Keratinocyte (primary cell): ENCODE measurements at regions not wholly inside any gene's neighbourhood (a gene's known extent, or its start where the extent isn't known, plus 50 kb on each side); places are given as distances from the start of the nearest gene placed in this dataset.

Source experiments
- DNase-seq: peaks from one replicate; pipeline ENCODE4 v3.0.0-alpha.2; 2011; ENCODE audit warnings: low read depth, missing footprints, low spot score
- FAIRE-seq: peaks from 2 replicates; lab custom pipeline; 2011; peaks lifted over from hg19 to GRCh38; lab: Jason Lieb, UNC
- H2AFZ ChIP-seq: 2 replicates; pipeline ENCODE4 v1.6.0; 2012; ENCODE audit warnings: low read length, control low read depth, inconsistent platforms; ENCODE audit not compliant: control insufficient read depth
- H3K27ac ChIP-seq: 2 replicates; pipeline ENCODE4 v1.5.1; 2011; ENCODE audit warnings: low read length; ENCODE audit not compliant: control insufficient read depth, insufficient read depth
- H3K27me3 ChIP-seq: 3 replicates; pipeline ENCODE4 v1.6.0; 2011; ENCODE audit warnings: low read length; ENCODE audit not compliant: control insufficient read depth, insufficient read depth; ENCODE audit errors: extremely low read depth
- H3K36me3 ChIP-seq, 2 experiments: 2 replicates in 1 of 2; 3 replicates in 1 of 2; pipeline ENCODE4 v1.5.1; 2011; ENCODE audit warnings: low read length in 2 of 2, mild to moderate bottlenecking in 1 of 2; ENCODE audit not compliant: control insufficient read depth in 2 of 2, insufficient read depth in 2 of 2; ENCODE audit errors: extremely low read depth in 1 of 2
- H3K4me1 ChIP-seq: 3 replicates; pipeline ENCODE4 v1.5.1; 2011; ENCODE audit warnings: low read length; ENCODE audit not compliant: control insufficient read depth, insufficient read depth; ENCODE audit errors: extremely low read depth
- H3K4me2 ChIP-seq: 3 replicates; pipeline ENCODE4 v1.6.0; 2011; ENCODE audit warnings: low read depth, low read length; ENCODE audit not compliant: control insufficient read depth, insufficient read depth; ENCODE audit errors: extremely low read depth
- H3K4me3 ChIP-seq, 3 experiments: fragments of 200-600 bp in 1 of 3; sonication (generic) in 1 of 3; 2 replicates in 2 of 3; 3 replicates in 1 of 3; pipeline ENCODE4 v1.5.1; 2011 to 2016; ENCODE audit warnings: low read length in 3 of 3, mild to moderate bottlenecking in 3 of 3, control low read depth in 2 of 3, inconsistent platforms in 1 of 3, low read depth in 1 of 3, mixed read lengths in 1 of 3, mixed run types in 1 of 3, moderate library complexity in 1 of 3; ENCODE audit not compliant: control insufficient read depth in 2 of 3, insufficient read depth in 2 of 3; ENCODE audit errors: extremely low read depth in 1 of 3
- H3K79me2 ChIP-seq: 2 replicates; pipeline ENCODE4 v1.6.0; 2012; ENCODE audit warnings: low read length; ENCODE audit not compliant: control insufficient read depth, insufficient read depth
- H3K9ac ChIP-seq: 3 replicates; pipeline ENCODE4 v1.6.0; 2011; ENCODE audit warnings: low read length; ENCODE audit not compliant: control insufficient read depth, insufficient read depth; ENCODE audit errors: extremely low read depth
- H3K9me1 ChIP-seq: 3 replicates; pipeline ENCODE4 v1.6.0; 2011; ENCODE audit warnings: low read length; ENCODE audit not compliant: control insufficient read depth, insufficient read depth; ENCODE audit errors: extremely low read depth
- H3K9me3 ChIP-seq: 2 replicates; pipeline ENCODE4 v1.5.1; 2012; ENCODE audit warnings: low read depth, low read length; ENCODE audit not compliant: control insufficient read depth
- H4K20me1 ChIP-seq: 3 replicates; pipeline ENCODE4 v1.6.0; 2011; ENCODE audit warnings: low read length; ENCODE audit not compliant: control insufficient read depth, insufficient read depth; ENCODE audit errors: extremely low read depth
- CTCF ChIP-seq, 3 experiments: IDR thresholded peaks in 1 of 3; conservative IDR thresholded peaks in 1 of 3; optimal IDR thresholded peaks in 1 of 3; 2 replicates in 2 of 3; 3 replicates in 1 of 3; pipeline versions ENCODE3 to v1.5.1; 2011; ENCODE audit warnings: low read length in 3 of 3, mild to moderate bottlenecking in 3 of 3, moderate library complexity in 2 of 3, control low read depth in 1 of 3, inconsistent platforms in 1 of 3; ENCODE audit not compliant: insufficient read depth in 2 of 3; ENCODE audit errors: extremely low read depth in 1 of 3
- EZH2 ChIP-seq: IDR thresholded peaks from one replicate; pipeline ENCODE4 v1.6.1; 2012; ENCODE audit warnings: inconsistent platforms, mild to moderate bottlenecking, low read length, moderate library complexity
- dilution Hi-C: fragments of 300-500 bp; cut with MboI; formaldehyde crosslinking; loops from one replicate; pipeline ENCODE4 v1.7.0; 2020; ENCODE audit warnings: low sequenced_read_pairs; ENCODE audit not compliant: extremely low pct_ligation_motif_present

- no peak overlapping the region for H2AFZ ChIP-seq
- no peaks in the 10 kb centered on the region for H3K27me3 ChIP-seq
- no peaks in the 10 kb centered on the region for H4K20me1 ChIP-seq
- no peaks in the 10 kb centered on the region for H3K4me1 ChIP-seq
- H3K4me2 ChIP-seq, result no peak overlapping the region
- no peaks in the 10 kb centered on the region for H3K9me1 ChIP-seq
- DNase-seq (no peak), FAIRE-seq (no peak)
- no peaks in the 10 kb centered on the region for H3K36me3 ChIP-seq
- H3K9ac ChIP-seq, result no peak overlapping the region
- H3K9me3 ChIP-seq, result no peaks in the 10 kb centered on the region
- H3K79me2 ChIP-seq, result no peaks in the 10 kb centered on the region
- no peak overlapping the region for H3K27ac ChIP-seq
- TF ChIP-seq CTCF (optimal IDR thresholded peaks at IDR 0.05 in 1 of 3, IDR thresholded peaks at IDR 0.05 in 1 of 3, conservative IDR thresholded peaks at IDR 0.05 in 1 of 3; ENCODE audit: extremely low read depth in 1 of 3, insufficient read depth in 2 of 3, low read length in 3 of 3), result no peak
- TF ChIP-seq EZH2, result no peak
- dilution Hi-C loops, result no loop called here
- H3K4me3 ChIP-seq, result no peak overlapping the region
Observed at GRCh38 chr18:1244397-1245122, 339.9 kb downstream of the ADCYAP1 start.

GRCh38 chr18:1246827-1247226, 342.2 kb downstream of the ADCYAP1 start:
- Histone ChIP-seq H3K27me3 (no peaks in the 10 kb centered on the region), H3K9me3 (no peaks in the 10 kb centered on the region), H2AFZ (no peak overlapping the region), H3K9me1 (no peaks in the 10 kb centered on the region), H3K27ac (no peak overlapping the region), H3K79me2 (no peaks in the 10 kb centered on the region), H3K9ac (no peak overlapping the region), H3K4me3 (no peak overlapping the region), H3K36me3 (no peaks in the 10 kb centered on the region), H4K20me1 (no peaks in the 10 kb centered on the region), H3K4me2 (no peak overlapping the region), H3K4me1 (no peaks in the 10 kb centered on the region)
- DNase-seq, result no peak
- dilution Hi-C loops, result no loop called here
- no peak for FAIRE-seq
- TF ChIP-seq EZH2 (no peak), CTCF (optimal IDR thresholded peaks at IDR 0.05 in 1 of 3, IDR thresholded peaks at IDR 0.05 in 1 of 3, conservative IDR thresholded peaks at IDR 0.05 in 1 of 3; ENCODE audit: extremely low read depth in 1 of 3, insufficient read depth in 2 of 3, low read length in 3 of 3) (no peak)
